Esophagus squamous epithelium (tissue), 4 donors: ENCODE measurements at regions not wholly inside any gene's neighbourhood (a gene's known extent, or its start where the extent isn't known, plus 50 kb on each side); places are given as distances from the start of the nearest gene placed in this dataset.

Experiments used
- POLR2A ChIP-seq, 4 donors: fragments of 450-650 bp; IDR thresholded peaks; one replicate each; pipeline ENCODE4 v1.6.1; 2017; ENCODE audit warnings: antibody characterized with exemption in 4 of 4, mild to moderate bottlenecking in 4 of 4, moderate library complexity in 3 of 4
- TF ChIP-seq, protein P1 (sequence below), 6 experiments: fragments of 450-650 bp in 4 of 6; fragments of 200-600 bp in 2 of 6; sonication (generic) in 2 of 6; IDR thresholded peaks; one replicate each; pipeline ENCODE4 v1.5.1; 2016 to 2019; ENCODE audit warnings: antibody characterized with exemption in 6 of 6, mild to moderate bottlenecking in 4 of 6, moderate library complexity in 4 of 6

- TF ChIP-seq POLR2A (IDR thresholded peaks at IDR 0.05) = no peak
- TF ChIP-seq, protein P1, sequence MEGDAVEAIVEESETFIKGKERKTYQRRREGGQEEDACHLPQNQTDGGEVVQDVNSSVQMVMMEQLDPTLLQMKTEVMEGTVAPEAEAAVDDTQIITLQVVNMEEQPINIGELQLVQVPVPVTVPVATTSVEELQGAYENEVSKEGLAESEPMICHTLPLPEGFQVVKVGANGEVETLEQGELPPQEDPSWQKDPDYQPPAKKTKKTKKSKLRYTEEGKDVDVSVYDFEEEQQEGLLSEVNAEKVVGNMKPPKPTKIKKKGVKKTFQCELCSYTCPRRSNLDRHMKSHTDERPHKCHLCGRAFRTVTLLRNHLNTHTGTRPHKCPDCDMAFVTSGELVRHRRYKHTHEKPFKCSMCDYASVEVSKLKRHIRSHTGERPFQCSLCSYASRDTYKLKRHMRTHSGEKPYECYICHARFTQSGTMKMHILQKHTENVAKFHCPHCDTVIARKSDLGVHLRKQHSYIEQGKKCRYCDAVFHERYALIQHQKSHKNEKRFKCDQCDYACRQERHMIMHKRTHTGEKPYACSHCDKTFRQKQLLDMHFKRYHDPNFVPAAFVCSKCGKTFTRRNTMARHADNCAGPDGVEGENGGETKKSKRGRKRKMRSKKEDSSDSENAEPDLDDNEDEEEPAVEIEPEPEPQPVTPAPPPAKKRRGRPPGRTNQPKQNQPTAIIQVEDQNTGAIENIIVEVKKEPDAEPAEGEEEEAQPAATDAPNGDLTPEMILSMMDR (IDR thresholded peaks at IDR 0.05) = no peak
Observed at GRCh38 chr2:20513946-20514345, 67.1 kb downstream of the RHOB start.
